KMS-11 (cell line): ENCODE measurements at regions not wholly inside any gene's neighbourhood (a gene's known extent, or its start where the extent isn't known, plus 50 kb on each side); places are given as distances from the start of the nearest gene placed in this dataset.

Experiments used
- H2AFZ ChIP-seq: fragments of 200-600 bp; sonication (generic); 2 replicates; pipeline ENCODE4 v1.6.1; 2016; ENCODE audit warnings: antibody characterized with exemption, mixed run types, low read depth
- H3K27ac ChIP-seq: fragments of 200-600 bp; sonication (generic); 2 replicates; pipeline ENCODE4 v1.6.1; 2016; ENCODE audit warnings: mild to moderate bottlenecking, mixed run types
- H3K27me3 ChIP-seq: fragments of 200-600 bp; sonication (generic); 2 replicates; pipeline ENCODE4 v1.6.1; 2017; ENCODE audit warnings: mild to moderate bottlenecking, low read depth, mixed run types, moderate library complexity; ENCODE audit not compliant: insufficient read depth
- H3K36me3 ChIP-seq: fragments of 200-600 bp; sonication (generic); 2 replicates; pipeline ENCODE4 v1.6.1; 2017; ENCODE audit warnings: mild to moderate bottlenecking, mixed run types; ENCODE audit not compliant: insufficient read depth
- H3K4me1 ChIP-seq: fragments of 200-600 bp; sonication (generic); 2 replicates; pipeline ENCODE4 v1.6.1; 2016; ENCODE audit warnings: mild to moderate bottlenecking, low read depth, mixed run types; ENCODE audit not compliant: poor library complexity, severe bottlenecking
- H3K4me2 ChIP-seq: fragments of 200-600 bp; sonication (generic); 2 replicates; pipeline ENCODE4 v1.7.0; 2016; ENCODE audit warnings: mild to moderate bottlenecking, mixed run types
- H3K4me3 ChIP-seq: fragments of 200-600 bp; sonication (generic); IDR thresholded peaks from 2 replicates; pipeline ENCODE4 v1.6.1; 2017; ENCODE audit warnings: low read depth, low read length, mixed read lengths; ENCODE audit not compliant: insufficient read depth
- H3K79me2 ChIP-seq: fragments of 200-600 bp; sonication (generic); 2 replicates; pipeline ENCODE4 v1.6.1; 2016; ENCODE audit warnings: low read depth, mixed run types; ENCODE audit not compliant: insufficient read depth
- H3K9ac ChIP-seq: fragments of 200-600 bp; sonication (generic); 2 replicates; pipeline ENCODE4 v1.6.1; 2016; ENCODE audit warnings: mild to moderate bottlenecking, mixed run types
- H4K20me1 ChIP-seq: fragments of 200-600 bp; sonication (generic); 2 replicates; pipeline ENCODE4 v1.6.1; 2016; ENCODE audit warnings: mild to moderate bottlenecking, mixed run types; ENCODE audit not compliant: insufficient read depth
- TF ChIP-seq, protein P1 (sequence below): fragments of 200-600 bp; sonication (generic); conservative IDR thresholded peaks from 2 replicates; pipeline ENCODE4 v1.6.1; 2017; ENCODE audit warnings: low read depth, mild to moderate bottlenecking, antibody characterized with exemption, low read length, moderate library complexity, mixed read lengths

DNA sequence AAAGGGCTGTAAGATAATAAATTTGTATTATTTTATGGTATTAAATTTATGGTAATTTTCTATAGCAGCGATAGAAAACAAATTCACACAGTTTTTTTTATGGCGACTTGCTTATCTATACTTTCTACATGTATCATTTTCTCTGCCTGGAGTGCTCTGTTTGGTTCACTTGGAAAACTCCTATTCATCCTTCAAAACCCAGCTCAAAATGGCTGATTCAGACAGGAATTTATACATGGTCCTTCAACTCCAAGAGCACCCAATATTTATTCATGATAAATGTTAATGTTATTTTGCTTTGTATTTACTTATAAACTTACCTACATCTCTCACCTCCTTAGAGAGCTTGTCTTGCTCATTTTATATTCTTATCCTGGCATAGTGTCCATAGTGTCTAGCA lies 55.6 kb upstream of the SSX2IP start:
- Histone ChIP-seq H2AFZ (no peak overlapping the region), H3K9ac (no peak overlapping the region), H3K4me3 (no peak overlapping the region), H3K4me1 (no peaks in the 10 kb centered on the region), H3K36me3 (no peaks in the 10 kb centered on the region), H3K27me3 (no peaks in the 10 kb centered on the region), H3K27ac (no peak overlapping the region), H3K79me2 (no peaks in the 10 kb centered on the region), H3K4me2 (no peak overlapping the region), H4K20me1 (no peaks in the 10 kb centered on the region)
- TF ChIP-seq, protein P1, sequence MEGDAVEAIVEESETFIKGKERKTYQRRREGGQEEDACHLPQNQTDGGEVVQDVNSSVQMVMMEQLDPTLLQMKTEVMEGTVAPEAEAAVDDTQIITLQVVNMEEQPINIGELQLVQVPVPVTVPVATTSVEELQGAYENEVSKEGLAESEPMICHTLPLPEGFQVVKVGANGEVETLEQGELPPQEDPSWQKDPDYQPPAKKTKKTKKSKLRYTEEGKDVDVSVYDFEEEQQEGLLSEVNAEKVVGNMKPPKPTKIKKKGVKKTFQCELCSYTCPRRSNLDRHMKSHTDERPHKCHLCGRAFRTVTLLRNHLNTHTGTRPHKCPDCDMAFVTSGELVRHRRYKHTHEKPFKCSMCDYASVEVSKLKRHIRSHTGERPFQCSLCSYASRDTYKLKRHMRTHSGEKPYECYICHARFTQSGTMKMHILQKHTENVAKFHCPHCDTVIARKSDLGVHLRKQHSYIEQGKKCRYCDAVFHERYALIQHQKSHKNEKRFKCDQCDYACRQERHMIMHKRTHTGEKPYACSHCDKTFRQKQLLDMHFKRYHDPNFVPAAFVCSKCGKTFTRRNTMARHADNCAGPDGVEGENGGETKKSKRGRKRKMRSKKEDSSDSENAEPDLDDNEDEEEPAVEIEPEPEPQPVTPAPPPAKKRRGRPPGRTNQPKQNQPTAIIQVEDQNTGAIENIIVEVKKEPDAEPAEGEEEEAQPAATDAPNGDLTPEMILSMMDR = no peak

DNA sequence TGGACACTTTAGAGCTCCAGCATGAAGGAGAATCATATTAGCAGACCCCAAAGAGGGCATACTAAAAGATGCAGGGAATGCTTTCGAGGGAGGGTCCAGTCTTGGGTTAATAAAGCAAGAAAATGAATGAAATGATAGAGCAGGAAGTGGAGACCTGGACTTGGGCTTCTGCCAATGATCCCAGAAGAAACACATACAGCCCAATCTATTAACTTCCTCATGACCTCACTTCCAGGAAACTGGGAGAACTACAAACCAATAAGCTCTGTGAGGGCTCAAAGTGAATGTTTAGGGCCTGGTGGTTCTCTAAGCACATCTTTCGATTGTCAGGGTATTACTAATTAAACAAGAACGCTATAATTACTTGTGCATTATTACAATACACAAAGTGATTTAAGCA lies 53.6 kb upstream of the SSX2IP start:
- Histone ChIP-seq H2AFZ (no peak overlapping the region), H3K27me3 (no peaks in the 10 kb centered on the region), H3K9ac (no peak overlapping the region), H3K27ac (no peak overlapping the region), H3K4me1 (no peaks in the 10 kb centered on the region), H4K20me1 (no peaks in the 10 kb centered on the region), H3K79me2 (no peaks in the 10 kb centered on the region), H3K36me3 (no peaks in the 10 kb centered on the region), H3K4me2 (no peak overlapping the region), H3K4me3 (no peak overlapping the region)
- TF ChIP-seq, protein P1 = no peak

DNA sequence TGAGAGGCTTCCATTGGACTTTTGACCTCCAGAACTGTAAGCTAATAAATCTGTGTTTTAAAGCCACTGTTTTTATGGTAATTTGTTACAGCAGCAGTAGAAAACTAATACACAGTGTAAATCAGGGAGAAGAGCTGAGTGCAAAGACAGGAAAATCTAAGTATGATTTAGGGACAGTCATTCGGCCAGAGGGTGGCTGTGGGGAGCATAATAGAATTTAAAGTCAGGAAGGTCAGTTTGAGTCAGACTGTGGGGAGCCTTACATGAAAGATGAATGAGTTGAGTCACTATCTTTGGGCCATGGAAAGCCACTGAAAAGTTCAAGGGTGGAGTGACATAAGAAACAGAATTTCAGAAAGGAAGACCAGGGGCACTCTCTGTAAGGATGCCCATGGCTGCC lies 52.4 kb upstream of the SSX2IP start:
- no peaks in the 10 kb centered on the region for H4K20me1 ChIP-seq

DNA sequence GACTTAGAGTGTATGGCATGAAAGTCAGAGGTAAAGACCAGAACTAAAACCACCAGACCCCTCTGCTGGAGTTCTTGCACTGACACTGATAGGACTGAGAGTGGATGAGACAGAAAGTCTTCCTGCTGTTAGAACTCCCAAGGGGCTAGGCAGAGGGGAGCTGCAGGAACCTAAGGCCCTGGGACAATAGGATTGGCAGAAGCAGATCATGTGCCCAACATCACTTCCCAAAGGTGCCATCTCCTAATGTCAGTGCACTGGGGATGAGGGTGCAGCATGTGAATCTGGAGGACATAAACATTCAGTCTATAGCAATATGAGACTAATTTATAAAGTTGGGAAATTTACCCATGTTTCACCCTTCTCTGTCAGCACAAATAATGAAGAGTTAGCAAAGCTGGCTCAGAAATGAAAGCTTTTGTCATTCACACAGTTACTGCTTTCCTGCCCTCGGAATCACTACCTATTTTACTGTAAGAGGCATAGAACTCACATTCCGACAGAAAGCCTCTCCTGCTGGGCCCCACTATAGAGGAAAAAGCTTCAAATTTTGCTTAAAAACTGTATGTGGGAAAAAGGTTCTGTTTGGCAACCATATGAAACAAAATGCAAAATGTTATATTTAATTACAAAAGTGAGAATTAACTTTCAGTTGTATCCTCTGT lies 49.9 kb upstream of the SSX2IP start:
- H4K20me1 ChIP-seq = no peaks in the 10 kb centered on the region
- TF ChIP-seq, protein P1 = no peak
- H3K36me3 ChIP-seq = no peaks in the 10 kb centered on the region
- H3K79me2 ChIP-seq = no peaks in the 10 kb centered on the region
- no peak overlapping the region for H3K27ac ChIP-seq
- no peak overlapping the region for H3K9ac ChIP-seq
- no peak overlapping the region for H3K4me2 ChIP-seq
- no peaks in the 10 kb centered on the region for H3K4me1 ChIP-seq
- no peak overlapping the region for H2AFZ ChIP-seq
- no peaks in the 10 kb centered on the region for H3K27me3 ChIP-seq
- no peak overlapping the region for H3K4me3 ChIP-seq

More for the DNA sequence above, 52.4 kb upstream of the SSX2IP start:
- H3K27ac ChIP-seq = no peak overlapping the region
- TF ChIP-seq, protein P1 = no peak
- H3K4me2 ChIP-seq = no peak overlapping the region
- no peak overlapping the region for H3K9ac ChIP-seq
- no peak overlapping the region for H2AFZ ChIP-seq
- no peaks in the 10 kb centered on the region for H3K36me3 ChIP-seq
- H3K4me3 ChIP-seq = no peak overlapping the region
- no peaks in the 10 kb centered on the region for H3K4me1 ChIP-seq
- no peaks in the 10 kb centered on the region for H3K27me3 ChIP-seq
- H3K79me2 ChIP-seq = no peaks in the 10 kb centered on the region
